Psoas muscle (tissue), 7 donors: ENCODE measurements at regions not wholly inside any gene's neighbourhood (a gene's known extent, or its start where the extent isn't known, plus 50 kb on each side); places are given as distances from the start of the nearest gene placed in this dataset.

ENCODE experiments used
- ATAC-seq, 4 donors: fragments of 200-7000 bp; cut with Tn5 transposase; one replicate each; pipeline ENCODE4 v1.9.1; 2020; ENCODE audit warnings: moderate library complexity in 3 of 4, mild to moderate bottlenecking in 2 of 4
- DNase-seq, 2 donors: peaks; one replicate each; pipeline ENCODE4 v3.0.0-alpha.2; 2020
- H3K27ac ChIP-seq: fragments of 200-600 bp; one replicate; pipeline ENCODE4 v1.8.0; 2022
- H3K27me3 ChIP-seq, 3 donors: fragments of 200-600 bp in 1 of 3; one replicate each; pipeline versions ENCODE4 v1.6.1 to v1.8.0; 2013 to 2022; ENCODE audit warnings: low read length in 2 of 3, mild to moderate bottlenecking in 2 of 3, moderate library complexity in 1 of 3; ENCODE audit not compliant: insufficient read depth in 3 of 3
- H3K36me3 ChIP-seq, 2 donors: fragments of 200-600 bp in 1 of 2; one replicate each; pipeline versions ENCODE4 v1.6.1 to v1.8.0; 2013 to 2022; ENCODE audit warnings: low read depth in 1 of 2, mild to moderate bottlenecking in 1 of 2, moderate library complexity in 1 of 2; ENCODE audit not compliant: insufficient read depth in 1 of 2
- H3K4me1 ChIP-seq: fragments of 200-600 bp; one replicate; pipeline ENCODE4 v1.8.0; 2022
- H3K4me3 ChIP-seq: fragments of 200-600 bp; one replicate; pipeline ENCODE4 v1.8.0; 2022; ENCODE audit warnings: mild to moderate bottlenecking
- H3K9me3 ChIP-seq: fragments of 200-600 bp; one replicate; pipeline ENCODE4 v1.8.0; 2022
- WGBS, 3 donors: extraction: QIAGEN DNeasy Blood & Tissue Kit; methylation state at CpG; one replicate each; pipeline versions ENCODE4 v1.1.6 to v1.1.7; 2013; 5-methylcytosine and 5-hydroxymethylcytosine counted together
- intact Hi-C, 2 donors: fragments of 100-400 bp; cut with DNase I; formaldehyde crosslinking; loops; one replicate each; pipeline versions ENCODE4 v1.11.0 to v1.14.2; 2022
- TF ChIP-seq, protein P1 (sequence below): fragments of 200-600 bp; IDR thresholded peaks from one replicate; pipeline ENCODE4 v1.8.0; 2022; ENCODE audit warnings: antibody characterized with exemption
- donor health status: healthy with polysubstance abuse.
- donor health status: DM: no; HTN: no; CAD: no; lungs with moderate emphysema.
- donor health status: Bipolar disorder and iron deficiency.
- donor health status: healthy.
- donor health status: DM: yes; HTN: yes; CAD: no.
- donor health status: DM: no; HTN: no; CAD: no.
- donor health status: DM: yes; HTN: yes; CAD: no.

- Histone ChIP-seq H3K36me3 (no peaks in the 10 kb centered on the region), H3K4me3 (no peak overlapping the region), H3K4me1 (no peaks in the 10 kb centered on the region), H3K9me3 (no peaks in the 10 kb centered on the region), H3K27ac (no peak overlapping the region), H3K27me3 (no peaks in the 10 kb centered on the region)
- ATAC-seq: no peak
- DNase-seq: no peak
- intact Hi-C loops: no loop called here
- 73 to 80% (median 80%) methylated on average over 2 of the region's 2 CpGs for WGBS, 3 donors
- TF ChIP-seq, protein P1, sequence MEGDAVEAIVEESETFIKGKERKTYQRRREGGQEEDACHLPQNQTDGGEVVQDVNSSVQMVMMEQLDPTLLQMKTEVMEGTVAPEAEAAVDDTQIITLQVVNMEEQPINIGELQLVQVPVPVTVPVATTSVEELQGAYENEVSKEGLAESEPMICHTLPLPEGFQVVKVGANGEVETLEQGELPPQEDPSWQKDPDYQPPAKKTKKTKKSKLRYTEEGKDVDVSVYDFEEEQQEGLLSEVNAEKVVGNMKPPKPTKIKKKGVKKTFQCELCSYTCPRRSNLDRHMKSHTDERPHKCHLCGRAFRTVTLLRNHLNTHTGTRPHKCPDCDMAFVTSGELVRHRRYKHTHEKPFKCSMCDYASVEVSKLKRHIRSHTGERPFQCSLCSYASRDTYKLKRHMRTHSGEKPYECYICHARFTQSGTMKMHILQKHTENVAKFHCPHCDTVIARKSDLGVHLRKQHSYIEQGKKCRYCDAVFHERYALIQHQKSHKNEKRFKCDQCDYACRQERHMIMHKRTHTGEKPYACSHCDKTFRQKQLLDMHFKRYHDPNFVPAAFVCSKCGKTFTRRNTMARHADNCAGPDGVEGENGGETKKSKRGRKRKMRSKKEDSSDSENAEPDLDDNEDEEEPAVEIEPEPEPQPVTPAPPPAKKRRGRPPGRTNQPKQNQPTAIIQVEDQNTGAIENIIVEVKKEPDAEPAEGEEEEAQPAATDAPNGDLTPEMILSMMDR: no peak
Observed at GRCh38 chr10:30125496-30125895, 66.1 kb upstream of the JCAD start.

DNA sequence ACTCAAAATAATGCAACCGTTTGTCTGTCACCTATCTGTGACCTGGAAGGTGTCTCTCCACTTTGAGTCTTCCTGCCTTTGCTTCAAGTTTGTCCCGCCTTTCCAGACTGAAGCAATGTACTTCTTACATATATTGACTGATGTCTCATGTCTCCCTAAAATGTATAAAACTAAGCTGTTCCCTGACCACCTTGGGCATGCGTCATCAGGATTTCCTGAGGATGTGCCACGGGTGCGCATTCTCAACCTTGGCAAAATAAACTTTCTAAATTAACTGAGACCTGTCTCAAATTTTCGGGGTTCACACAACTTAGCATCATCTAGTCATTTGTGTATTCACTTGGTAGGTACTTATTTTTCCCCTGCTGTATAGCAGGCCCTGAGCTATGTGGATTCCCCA, 65.3 kb upstream of the JCAD start:
- Histone ChIP-seq H3K4me3 (no peak overlapping the region), H3K27ac (no peak overlapping the region), H3K27me3 (no peaks in the 10 kb centered on the region), H3K9me3 (no peaks in the 10 kb centered on the region), H3K4me1 (no peaks in the 10 kb centered on the region), H3K36me3 (no peaks in the 10 kb centered on the region)
- TF ChIP-seq, protein P1: no peak
- WGBS, 3 donors: 78 to 86% (median 79%) methylated on average over 6 of the region's 6 CpGs
- intact Hi-C loops: no loop called here
- ATAC-seq (no peak), DNase-seq (no peak)

DNA sequence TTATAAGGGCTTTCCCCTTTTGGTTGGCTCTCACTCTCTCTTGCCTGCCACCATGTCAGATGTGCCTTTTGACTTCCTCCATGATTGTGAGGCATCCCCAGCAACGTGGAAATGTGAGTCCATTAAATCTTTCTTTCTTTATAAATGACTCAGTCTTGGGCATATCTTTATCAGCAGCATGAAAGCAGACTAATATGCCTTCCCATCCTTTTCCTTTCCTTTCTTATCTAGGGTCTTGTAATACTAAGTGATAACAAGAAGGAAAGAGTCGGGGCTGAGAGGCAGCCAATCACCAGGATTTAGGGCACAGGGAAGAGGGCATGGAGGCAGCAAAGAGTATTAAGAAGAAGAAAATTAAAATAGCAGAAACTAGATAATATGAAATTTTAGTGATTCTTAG, 62.0 kb upstream of the JCAD start:
- Histone ChIP-seq H3K27ac (no peak overlapping the region), H3K4me1 (no peaks in the 10 kb centered on the region), H3K27me3 (no peaks in the 10 kb centered on the region), H3K4me3 (no peak overlapping the region), H3K36me3 (no peaks in the 10 kb centered on the region), H3K9me3 (no peaks in the 10 kb centered on the region)
- no peak for ATAC-seq
- TF ChIP-seq, protein P1: no peak
- DNase-seq: no peak
- intact Hi-C loops: no loop called here
- WGBS, 3 donors: 78 to 84% (median 79%) methylated on average over 2 of the region's 2 CpGs

DNA sequence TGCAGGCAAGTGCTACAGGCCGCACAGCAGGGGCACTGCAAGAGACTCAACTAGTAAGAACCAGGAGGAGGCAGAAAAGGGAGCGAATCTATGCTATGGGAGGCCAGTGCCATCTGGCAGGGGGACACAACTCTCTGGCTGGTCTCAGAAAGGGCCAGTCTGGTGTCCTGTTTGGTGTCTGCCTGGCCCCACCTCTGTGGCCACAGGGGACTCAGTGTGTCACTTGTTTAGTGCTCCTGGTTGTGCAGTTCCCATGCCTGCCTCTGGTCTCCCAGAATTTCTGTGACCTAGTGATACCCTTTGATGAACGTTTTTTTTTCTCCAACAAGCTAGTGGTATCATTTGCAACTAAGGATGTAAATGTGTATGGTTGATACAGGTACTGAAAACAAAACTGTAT, 59.2 kb upstream of the JCAD start:
- peaks cover 8% of the 10 kb centered on the region for H3K4me1 ChIP-seq
- TF ChIP-seq, protein P1: no peak
- H3K9me3 ChIP-seq: no peaks in the 10 kb centered on the region
- ATAC-seq (no peak), DNase-seq (no peak)
- WGBS, 3 donors: 74 to 79% (median 76%) methylated on average over 3 of the region's 3 CpGs
- no peak overlapping the region for H3K4me3 ChIP-seq
- no peak overlapping the region for H3K27ac ChIP-seq
- no peaks in the 10 kb centered on the region for H3K36me3 ChIP-seq
- intact Hi-C loops: no loop called here
- H3K27me3 ChIP-seq: no peaks in the 10 kb centered on the region

GRCh38 chr10:30117812-30118501, 58.6 kb upstream of the JCAD start:
- Histone ChIP-seq H3K4me1 (peaks cover 8% of the 10 kb centered on the region), H3K9me3 (no peaks in the 10 kb centered on the region), H3K27ac (no peak overlapping the region), H3K36me3 (no peaks in the 10 kb centered on the region), H3K27me3 (no peaks in the 10 kb centered on the region), H3K4me3 (no peak overlapping the region)
- TF ChIP-seq, protein P1: no peak
- intact Hi-C loops: no loop called here
- DNase-seq: no peak
- ATAC-seq: no peak
- WGBS, 3 donors: 80 to 83% (median 82%) methylated on average over 9 of the region's 9 CpGs
